Trophoblast cell (in vitro differentiated cells and primary cell): ENCODE measurements at regions not wholly inside any gene's neighbourhood (a gene's known extent, or its start where the extent isn't known, plus 50 kb on each side); places are given as distances from the start of the nearest gene placed in this dataset.

Experiments
- DNase-seq, 2 donors: peaks; one replicate each; pipeline ENCODE4 v3.0.0-alpha.2; 2016
- H2AFZ ChIP-seq: 2 replicates; pipeline ENCODE4 v1.6.1; 2013; ENCODE audit warnings: low read length, moderate library complexity, mild to moderate bottlenecking; ENCODE audit not compliant: insufficient read depth, poor library complexity
- H2AK5ac ChIP-seq: 2 replicates; pipeline ENCODE4 v1.6.1; 2013; ENCODE audit warnings: mild to moderate bottlenecking, low read length
- H2BK120ac ChIP-seq: 2 replicates; pipeline ENCODE4 v1.6.1; 2013; ENCODE audit warnings: low read length, mild to moderate bottlenecking, moderate library complexity; ENCODE audit not compliant: insufficient read depth, poor library complexity
- H2BK12ac ChIP-seq: 2 replicates; pipeline ENCODE4 v1.6.1; 2013; ENCODE audit warnings: mild to moderate bottlenecking, low read length, moderate library complexity
- H2BK5ac ChIP-seq: 2 replicates; pipeline ENCODE4 v1.6.1; 2013; ENCODE audit warnings: low read length, low read depth, moderate library complexity, mild to moderate bottlenecking; ENCODE audit not compliant: poor library complexity
- H3K14ac ChIP-seq: 2 replicates; pipeline ENCODE4 v1.6.1; 2013; ENCODE audit warnings: mild to moderate bottlenecking, low read length
- H3K18ac ChIP-seq: 2 replicates; pipeline ENCODE4 v1.6.1; 2013; ENCODE audit warnings: mild to moderate bottlenecking, low read length
- H3K23ac ChIP-seq: 2 replicates; pipeline ENCODE4 v1.6.1; 2013; ENCODE audit warnings: low read length
- H3K27ac ChIP-seq: 2 replicates; pipeline ENCODE4 v1.5.1; 2013; ENCODE audit warnings: low read depth, mild to moderate bottlenecking, inconsistent platforms, low read length, moderate library complexity
- H3K27me3 ChIP-seq: 2 replicates; pipeline ENCODE4 v1.6.1; 2013; ENCODE audit warnings: inconsistent platforms, mild to moderate bottlenecking, low read length, moderate library complexity; ENCODE audit not compliant: insufficient read depth
- H3K36me3 ChIP-seq, 2 experiments: 1 replicate in 1 of 2; 2 replicates in 1 of 2; pipeline ENCODE4 v1.6.1; 2013; ENCODE audit warnings: low read length in 2 of 2, mild to moderate bottlenecking in 2 of 2, moderate library complexity in 1 of 2; ENCODE audit not compliant: insufficient read depth in 2 of 2, control insufficient read depth in 1 of 2
- H3K4ac ChIP-seq: 2 replicates; pipeline ENCODE4 v1.6.1; 2013; ENCODE audit warnings: low read depth, mild to moderate bottlenecking, low read length, moderate library complexity
- H3K4me1 ChIP-seq, 2 experiments: 1 replicate in 1 of 2; 2 replicates in 1 of 2; pipeline ENCODE4 v1.6.1; 2013; ENCODE audit warnings: low read length in 2 of 2, mild to moderate bottlenecking in 2 of 2, moderate library complexity in 1 of 2; ENCODE audit not compliant: insufficient read depth in 2 of 2, control insufficient read depth in 1 of 2
- H3K4me2 ChIP-seq: 2 replicates; pipeline ENCODE4 v1.6.1; 2013; ENCODE audit warnings: inconsistent platforms, mild to moderate bottlenecking, low read length, moderate library complexity
- H3K4me3 ChIP-seq: 2 replicates; pipeline ENCODE4 v1.5.1; 2013; ENCODE audit warnings: mild to moderate bottlenecking, low read depth, low read length, inconsistent platforms
- H3K79me1 ChIP-seq: one replicate; pipeline ENCODE4 v1.6.1; 2013; ENCODE audit warnings: low read length
- H3K79me2 ChIP-seq: 2 replicates; pipeline ENCODE4 v1.6.1; 2013; ENCODE audit warnings: low read length, mild to moderate bottlenecking; ENCODE audit not compliant: control insufficient read depth, insufficient read depth, poor library complexity
- H3K9ac ChIP-seq: 2 replicates; pipeline ENCODE4 v1.6.1; 2013; ENCODE audit warnings: mild to moderate bottlenecking, low read length
- H3K9me3 ChIP-seq: 2 replicates; pipeline ENCODE4 v1.6.1; 2013; ENCODE audit warnings: low read depth, mild to moderate bottlenecking, control low read depth, inconsistent platforms, low read length; ENCODE audit not compliant: insufficient read depth
- H4K12ac ChIP-seq: 2 replicates; pipeline ENCODE4 v1.6.1; 2013; ENCODE audit warnings: low read depth, mild to moderate bottlenecking, low read length, moderate library complexity
- H4K8ac ChIP-seq: 2 replicates; pipeline ENCODE4 v1.6.1; 2013; ENCODE audit warnings: low read depth, mild to moderate bottlenecking, low read length, moderate library complexity
- H4K91ac ChIP-seq: one replicate; pipeline ENCODE4 v1.6.1; 2013; ENCODE audit warnings: low read depth, mild to moderate bottlenecking, low read length, moderate library complexity
- WGBS: extraction: QIAGEN DNeasy Blood & Tissue Kit; methylation state at CpG from one replicate; pipeline ENCODE4 v1.1.7; 2013; ENCODE audit warnings: missing lambda C conversion rate; ENCODE audit not compliant: insufficient read length, insufficient coverage; ENCODE audit errors: extremely low coverage; 5-methylcytosine and 5-hydroxymethylcytosine counted together

- H2BK12ac ChIP-seq, result no peak overlapping the region
- no peak overlapping the region for H3K27ac ChIP-seq
- no peak overlapping the region for H2BK120ac ChIP-seq
- H3K4me2 ChIP-seq, result no peak overlapping the region
- no peaks in the 10 kb centered on the region for H3K36me3 ChIP-seq
- no peak overlapping the region for H3K18ac ChIP-seq
- no peak overlapping the region for H2AK5ac ChIP-seq
- no peak overlapping the region for H4K8ac ChIP-seq
- H3K23ac ChIP-seq, result peak overlapping the region; percentile 18
- DNase-seq, result no peak
- H3K9ac ChIP-seq, result no peak overlapping the region
- no peak overlapping the region for H4K91ac ChIP-seq
- no peaks in the 10 kb centered on the region for H3K9me3 ChIP-seq
- H4K12ac ChIP-seq, result no peak overlapping the region
- WGBS, result no CpG with 5 or more reads among the region's 2 CpGs
- no peak overlapping the region for H2AFZ ChIP-seq
- no peak overlapping the region for H3K14ac ChIP-seq
- H3K79me1 ChIP-seq, result no peaks in the 10 kb centered on the region
- H3K79me2 ChIP-seq, result no peaks in the 10 kb centered on the region
- no peaks in the 10 kb centered on the region for H3K27me3 ChIP-seq
- no peak overlapping the region for H3K4me3 ChIP-seq
- H3K4me1 ChIP-seq, result peaks cover 3 to 8% of the 10 kb centered on the region in 2 experiments
- no peak overlapping the region for H2BK5ac ChIP-seq
- H3K4ac ChIP-seq, result no peak overlapping the region
Observed at GRCh38 chr6:109291902-109292301, 90.4 kb downstream of the CD164 start.

- Histone ChIP-seq H2AFZ (no peak overlapping the region), H2AK5ac (no peak overlapping the region), H3K18ac (no peak overlapping the region), H3K14ac (no peak overlapping the region), H2BK120ac (no peak overlapping the region), H4K12ac (no peak overlapping the region), H3K4me3 (no peak overlapping the region), H3K9ac (no peak overlapping the region), H3K27me3 (no peaks in the 10 kb centered on the region), H4K91ac (no peak overlapping the region), H2BK12ac (no peak overlapping the region), H2BK5ac (no peak overlapping the region), H3K4me2 (no peak overlapping the region), H3K27ac (no peak overlapping the region), H3K36me3 (no peaks in the 10 kb centered on the region), H3K9me3 (no peaks in the 10 kb centered on the region), H3K4ac (no peak overlapping the region), H3K79me1 (no peaks in the 10 kb centered on the region), H4K8ac (no peak overlapping the region), H3K79me2 (no peaks in the 10 kb centered on the region), H3K23ac (no peak overlapping the region), H3K4me1 (peaks cover 3 to 8% of the 10 kb centered on the region in 2 experiments)
- WGBS, result no CpG with 5 or more reads among the region's 56 CpGs
- DNase-seq, result no peak
Observed at GRCh38 chr6:109290143-109290931, 91.9 kb downstream of the CD164 start.

DNA sequence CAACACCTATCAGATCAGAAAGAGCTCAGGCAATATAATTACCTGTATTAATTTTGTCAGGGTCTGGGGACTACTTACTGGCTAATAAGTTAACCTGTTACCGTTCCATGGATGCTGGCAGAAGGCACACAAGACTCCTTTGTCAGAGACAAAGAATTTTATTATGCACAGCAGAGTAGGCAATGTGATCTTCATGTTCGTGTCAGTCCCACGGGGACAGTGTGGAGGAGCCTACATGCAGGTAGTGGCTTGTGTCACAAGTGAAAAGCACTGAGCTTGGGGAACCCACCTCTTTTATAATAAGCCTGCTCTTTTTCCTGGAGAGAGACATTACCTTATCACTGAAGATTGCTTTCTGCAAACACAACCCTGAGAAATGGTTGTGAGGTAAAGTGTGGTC lies 96.9 kb downstream of the CD164 start:
- no peak overlapping the region for H3K23ac ChIP-seq
- WGBS, result no CpG with 5 or more reads among the region's 3 CpGs
- no peak overlapping the region for H3K14ac ChIP-seq
- H2AK5ac ChIP-seq, result no peak overlapping the region
- no peak overlapping the region for H2AFZ ChIP-seq
- no peak overlapping the region for H3K18ac ChIP-seq
- H3K4ac ChIP-seq, result no peak overlapping the region
- no peaks in the 10 kb centered on the region for H3K9me3 ChIP-seq
- H4K91ac ChIP-seq, result no peak overlapping the region
- no peak overlapping the region for H4K8ac ChIP-seq
- H3K79me1 ChIP-seq, result no peaks in the 10 kb centered on the region
- H3K27ac ChIP-seq, result no peak overlapping the region
- no peak overlapping the region for H2BK12ac ChIP-seq
- no peaks in the 10 kb centered on the region for H3K27me3 ChIP-seq
- H2BK120ac ChIP-seq, result no peak overlapping the region
- no peaks in the 10 kb centered on the region for H3K36me3 ChIP-seq
- H4K12ac ChIP-seq, result no peak overlapping the region
- H2BK5ac ChIP-seq, result no peak overlapping the region
- no peak for DNase-seq
- no peak overlapping the region for H3K4me2 ChIP-seq
- no peaks in the 10 kb centered on the region for H3K4me1 ChIP-seq
- H3K4me3 ChIP-seq, result no peak overlapping the region
- no peak overlapping the region for H3K9ac ChIP-seq
- H3K79me2 ChIP-seq, result no peaks in the 10 kb centered on the region

DNA sequence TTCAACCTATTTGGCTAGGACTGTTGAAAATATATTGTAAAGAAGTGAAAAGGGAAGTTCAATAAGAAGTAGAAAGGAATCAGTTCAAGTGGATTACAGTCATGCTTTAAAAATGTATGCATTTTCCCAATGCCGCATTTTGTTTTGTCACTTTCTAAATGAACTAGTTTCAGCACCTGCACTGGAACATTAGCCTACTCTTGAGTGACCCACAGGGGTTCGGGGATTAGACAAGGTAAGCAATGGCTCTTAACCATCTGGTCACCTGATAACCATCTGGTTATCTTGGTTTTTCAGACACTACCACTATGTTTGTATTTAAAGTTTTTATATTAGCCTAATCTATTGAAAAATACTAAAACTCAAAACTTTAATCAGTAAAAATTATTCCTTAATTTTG lies 97.6 kb downstream of the CD164 start:
- H4K8ac ChIP-seq, result no peak overlapping the region
- H2AFZ ChIP-seq, result no peak overlapping the region
- no peak overlapping the region for H2BK5ac ChIP-seq
- peak in 1 of 2 donors; percentile 5 for DNase-seq
- no peaks in the 10 kb centered on the region for H3K9me3 ChIP-seq
- H3K4me2 ChIP-seq, result no peak overlapping the region
- no peaks in the 10 kb centered on the region for H3K27me3 ChIP-seq
- no peak overlapping the region for H3K27ac ChIP-seq
- H3K79me1 ChIP-seq, result no peaks in the 10 kb centered on the region
- H3K14ac ChIP-seq, result no peak overlapping the region
- H3K23ac ChIP-seq, result no peak overlapping the region
- H3K4me1 ChIP-seq, result no peaks in the 10 kb centered on the region
- H4K91ac ChIP-seq, result no peak overlapping the region
- H3K36me3 ChIP-seq, result no peaks in the 10 kb centered on the region
- no peak overlapping the region for H4K12ac ChIP-seq
- H3K4ac ChIP-seq, result no peak overlapping the region
- H3K9ac ChIP-seq, result no peak overlapping the region
- no peak overlapping the region for H2BK120ac ChIP-seq
- no CpG with 5 or more reads among the region's 2 CpGs for WGBS
- H2BK12ac ChIP-seq, result no peak overlapping the region
- H3K79me2 ChIP-seq, result no peaks in the 10 kb centered on the region
- H2AK5ac ChIP-seq, result no peak overlapping the region
- H3K18ac ChIP-seq, result no peak overlapping the region
- H3K4me3 ChIP-seq, result no peak overlapping the region
